SK-N-SH (cell line): ENCODE measurements at regions not wholly inside any gene's neighbourhood (a gene's known extent, or its start where the extent isn't known, plus 50 kb on each side); places are given as distances from the start of the nearest gene placed in this dataset.

Source experiments
- CTCF ChIA-PET: fragments of 300-600, 350-600 bp; formaldehyde crosslinking; extraction: SDS; loops from one replicate; lab custom pipeline; 2021; lab: Yijun Ruan, JAX
- POLR2A ChIA-PET: fragments of 350-600 bp; sonication (Branson Sonifier 250); formaldehyde crosslinking; extraction: SDS; loops from one replicate; lab custom pipeline; 2020; ENCODE audit warnings: antibody characterized with exemption, inconsistent platforms; lab: Yijun Ruan, JAX
- DNase-seq: peaks from one replicate; pipeline ENCODE4 v3.0.0; 2012
- H2AFZ ChIP-seq: fragments of 200-600 bp; sonication (generic); 2 replicates; pipeline ENCODE4 v1.8.1; 2016; ENCODE audit warnings: antibody characterized with exemption, mild to moderate bottlenecking, low read depth
- H3F3A ChIP-seq: fragments of 200-600 bp; sonication (generic); replicated peaks from 2 replicates; pipeline ENCODE3; 2016; ENCODE audit warnings: antibody characterized with exemption, mild to moderate bottlenecking; ENCODE audit not compliant: insufficient read depth
- H3K27ac ChIP-seq, 2 experiments: fragments of 200-500 bp in 1 of 2; fragments of 200-600 bp in 1 of 2; sonication (Bioruptor generic) in 1 of 2; sonication (generic), shearing (Covaris generic) in 1 of 2; 2 replicates each; pipeline versions ENCODE4 v1.5.1 to v1.6.1; 2014 to 2016; ENCODE audit warnings: low read depth in 2 of 2, inconsistent platforms in 1 of 2, low read length in 1 of 2, mild to moderate bottlenecking in 1 of 2, mixed read lengths in 1 of 2
- H3K27me3 ChIP-seq: fragments of 200-600 bp; sonication (generic), shearing (Covaris generic); 2 replicates; pipeline ENCODE4 v1.6.1; 2016; ENCODE audit warnings: mixed run types; ENCODE audit not compliant: insufficient read depth
- H3K36me3 ChIP-seq, 2 experiments: fragments of 200-500 bp in 1 of 2; fragments of 200-600 bp in 1 of 2; sonication (Bioruptor generic) in 1 of 2; sonication (generic) in 1 of 2; replicated peaks in 1 of 2; 2 replicates each; pipeline versions ENCODE3 to v1.5.1; 2014 to 2016; ENCODE audit warnings: low read length in 1 of 2, mild to moderate bottlenecking in 1 of 2; ENCODE audit not compliant: insufficient read depth in 2 of 2, control insufficient read depth in 1 of 2
- H3K4me1 ChIP-seq, 2 experiments: fragments of 200-500 bp in 1 of 2; fragments of 200-600 bp in 1 of 2; sonication (Bioruptor generic) in 1 of 2; sonication (generic), shearing (Covaris generic) in 1 of 2; 2 replicates each; pipeline versions ENCODE4 v1.5.1 to v1.6.1; 2014 to 2016; ENCODE audit warnings: low read depth in 1 of 2, low read length in 1 of 2, mixed run types in 1 of 2; ENCODE audit not compliant: insufficient read depth in 2 of 2, control insufficient read depth in 1 of 2
- H3K4me2 ChIP-seq: fragments of 200-600 bp; sonication (generic), shearing (Covaris generic); 2 replicates; pipeline ENCODE4 v1.6.1; 2017; ENCODE audit warnings: mixed run types
- H3K4me3 ChIP-seq, 2 experiments: fragments of 200-500 bp in 1 of 2; fragments of 200-600 bp in 1 of 2; sonication (Bioruptor generic) in 1 of 2; sonication (generic), shearing (Covaris generic) in 1 of 2; 2 replicates each; pipeline versions ENCODE4 v1.5.1 to v1.8.1; 2014 to 2016; ENCODE audit warnings: low read depth in 2 of 2, inconsistent platforms in 1 of 2, low read length in 1 of 2, mild to moderate bottlenecking in 1 of 2, mixed read lengths in 1 of 2, moderate library complexity in 1 of 2
- H3K79me2 ChIP-seq: fragments of 200-600 bp; sonication (generic); 2 replicates; pipeline ENCODE4 v1.8.1; 2017; ENCODE audit warnings: mild to moderate bottlenecking; ENCODE audit not compliant: insufficient read depth
- H3K9ac ChIP-seq: fragments of 200-600 bp; sonication (generic); 2 replicates; pipeline ENCODE4 v1.6.1; 2017; ENCODE audit warnings: mixed run types
- H3K9me2 ChIP-seq: fragments of 200-600 bp; sonication (generic); 2 replicates; pipeline ENCODE4 v1.6.1; 2017; ENCODE audit warnings: mixed run types
- H3K9me3 ChIP-seq: fragments of 200-600 bp; sonication (generic); 2 replicates; pipeline ENCODE4 v1.6.1; 2017; ENCODE audit warnings: mixed run types, mild to moderate bottlenecking, moderate library complexity
- H4K20me1 ChIP-seq: fragments of 200-600 bp; sonication (generic); 2 replicates; pipeline ENCODE4 v1.6.1; 2017; ENCODE audit warnings: mild to moderate bottlenecking, mixed run types; ENCODE audit not compliant: insufficient read depth
- ELF1 ChIP-seq: IDR thresholded peaks from 2 replicates; pipeline ENCODE4 v1.4.0; 2012
- EP300 ChIP-seq, 2 experiments: IDR thresholded peaks; 2 replicates each; pipeline versions ENCODE4 v1.4.0 to v1.6.1; 2012; ENCODE audit warnings: borderline replicate concordance in 1 of 2, low read depth in 1 of 2, low read length in 1 of 2
- FOXJ3 ChIP-seq: sonication (generic); formaldehyde crosslinking; IDR thresholded peaks from 2 replicates; pipeline ENCODE4 v1.5.1; 2020; ENCODE audit warnings: mild to moderate bottlenecking, missing genetic modification reagents
- FOXM1 ChIP-seq: IDR thresholded peaks from 2 replicates; pipeline ENCODE4 v1.4.0; 2012; ENCODE audit warnings: low read depth, mild to moderate bottlenecking
- GABPA ChIP-seq: IDR thresholded peaks from 2 replicates; pipeline ENCODE4 v1.4.0; 2012; ENCODE audit warnings: low read depth, mild to moderate bottlenecking
- JUND ChIP-seq: IDR thresholded peaks from 2 replicates; pipeline ENCODE4 v1.4.0; 2012
- MEF2A ChIP-seq: IDR thresholded peaks from 2 replicates; pipeline ENCODE4 v1.4.0; 2012; ENCODE audit warnings: low read depth, borderline replicate concordance
- MXI1 ChIP-seq: IDR thresholded peaks from 2 replicates; pipeline ENCODE4 v1.6.1; 2012; ENCODE audit warnings: mild to moderate bottlenecking, low read depth, low read length, improper control_type of control experiment
- NFIC ChIP-seq: IDR thresholded peaks from 2 replicates; pipeline ENCODE4 v1.4.0; 2012; ENCODE audit warnings: borderline replicate concordance
- NRF1 ChIP-seq: IDR thresholded peaks from 2 replicates; pipeline ENCODE4 v1.6.1; 2012; ENCODE audit warnings: low read depth, mild to moderate bottlenecking, low read length
- POLR2AphosphoS5 ChIP-seq: IDR thresholded peaks from 2 replicates; pipeline ENCODE4 v1.6.1; 2012; ENCODE audit warnings: low read depth, low read length
- RAD21 ChIP-seq: IDR thresholded peaks from 2 replicates; pipeline ENCODE4 v1.6.1; 2012; ENCODE audit warnings: mild to moderate bottlenecking, low read length
- RCOR1 ChIP-seq: fragments of 150-350 bp; IDR thresholded peaks from 2 replicates; pipeline ENCODE4 v1.6.1; 2017; ENCODE audit warnings: antibody characterized with exemption, low read length
- RFX5 ChIP-seq: IDR thresholded peaks from 2 replicates; pipeline ENCODE4 v1.6.1; 2012; ENCODE audit warnings: mild to moderate bottlenecking, improper control_type of control experiment, low read length
- RXRA ChIP-seq: IDR thresholded peaks from 2 replicates; pipeline ENCODE4 v1.4.0; 2012; ENCODE audit warnings: low read depth, mild to moderate bottlenecking, borderline replicate concordance
- TEAD4 ChIP-seq: IDR thresholded peaks from 2 replicates; pipeline ENCODE4 v1.4.0; 2012; ENCODE audit warnings: mild to moderate bottlenecking, borderline replicate concordance; ENCODE audit not compliant: insufficient read depth
- USF2 ChIP-seq: fragments of 150-350 bp; IDR thresholded peaks from 2 replicates; pipeline ENCODE4 v1.6.1; 2017; ENCODE audit warnings: antibody characterized with exemption, low read length, low read depth, borderline replicate concordance
- YY1 ChIP-seq: IDR thresholded peaks from 2 replicates; pipeline ENCODE4 v1.4.0; 2012; ENCODE audit warnings: low read depth, mild to moderate bottlenecking
- WGBS: methylation state at CpG from one replicate; pipeline ENCODE4 v1.1.6; 2017; ENCODE audit warnings: low lambda C conversion rate; 5-methylcytosine and 5-hydroxymethylcytosine counted together
- TF ChIP-seq, protein P1 (sequence below): IDR thresholded peaks from 2 replicates; pipeline ENCODE4; 2012
- TF ChIP-seq, protein P2 (sequence below): IDR thresholded peaks from 2 replicates; pipeline ENCODE4 v1.4.0; 2012; ENCODE audit warnings: low read depth
- TF ChIP-seq, protein P3 (sequence below): fragments of 150-350 bp; IDR thresholded peaks from 2 replicates; pipeline ENCODE4 v1.6.1; 2016; ENCODE audit warnings: mild to moderate bottlenecking, low read depth, low read length

DNA sequence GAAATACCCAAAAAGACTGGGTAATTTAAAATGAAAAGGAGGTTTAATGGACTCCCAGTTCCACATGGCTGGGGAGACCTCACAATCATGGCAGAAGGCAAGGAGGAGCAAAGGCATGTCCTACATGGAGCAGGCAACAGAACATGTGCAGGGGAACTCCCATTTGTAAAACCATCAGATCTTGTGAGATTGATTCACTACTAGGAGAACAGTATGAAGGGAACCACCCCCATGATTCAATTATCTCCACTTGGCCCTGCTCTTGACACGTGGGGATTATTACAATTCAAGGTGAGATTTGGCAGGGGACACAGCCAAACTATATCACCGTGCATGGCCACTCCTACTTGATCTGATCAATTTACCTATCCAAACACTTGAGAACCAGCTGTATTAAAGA is 131.5 kb upstream of the LDB2 start (continued):
- TF ChIP-seq, protein P1, sequence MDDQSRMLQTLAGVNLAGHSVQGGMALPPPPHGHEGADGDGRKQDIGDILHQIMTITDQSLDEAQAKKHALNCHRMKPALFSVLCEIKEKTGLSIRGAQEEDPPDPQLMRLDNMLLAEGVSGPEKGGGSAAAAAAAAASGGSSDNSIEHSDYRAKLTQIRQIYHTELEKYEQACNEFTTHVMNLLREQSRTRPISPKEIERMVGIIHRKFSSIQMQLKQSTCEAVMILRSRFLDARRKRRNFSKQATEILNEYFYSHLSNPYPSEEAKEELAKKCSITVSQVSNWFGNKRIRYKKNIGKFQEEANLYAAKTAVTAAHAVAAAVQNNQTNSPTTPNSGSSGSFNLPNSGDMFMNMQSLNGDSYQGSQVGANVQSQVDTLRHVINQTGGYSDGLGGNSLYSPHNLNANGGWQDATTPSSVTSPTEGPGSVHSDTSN, result no peak
- TF ChIP-seq MEF2A (no peak), NRF1 (no peak), NFIC (no peak)
- TF ChIP-seq, protein P2, sequence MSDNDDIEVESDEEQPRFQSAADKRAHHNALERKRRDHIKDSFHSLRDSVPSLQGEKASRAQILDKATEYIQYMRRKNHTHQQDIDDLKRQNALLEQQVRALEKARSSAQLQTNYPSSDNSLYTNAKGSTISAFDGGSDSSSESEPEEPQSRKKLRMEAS, result no peak

DNA sequence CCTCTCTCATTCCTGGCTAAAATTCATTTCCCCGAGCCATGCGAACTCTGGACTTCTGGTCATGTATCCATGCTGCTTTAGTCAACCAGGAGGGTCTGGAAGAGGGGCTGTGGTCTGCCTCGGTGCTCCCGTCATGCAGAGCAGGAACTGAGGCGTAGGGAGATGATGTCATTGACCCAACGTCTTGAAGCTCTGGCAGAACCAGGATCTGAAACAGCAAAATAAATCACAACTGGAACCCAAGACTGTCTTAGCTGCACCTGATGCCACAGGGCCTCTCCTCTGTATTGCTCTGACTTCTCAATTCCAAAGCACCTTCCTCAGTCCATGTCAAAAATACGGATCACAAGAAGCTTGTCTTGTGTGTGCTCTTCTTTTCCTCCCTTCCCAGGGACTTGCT is 131.0 kb upstream of the LDB2 start:
- Histone ChIP-seq H3K4me1 (peaks cover 0 to 31% of the 10 kb centered on the region in 2 experiments; a peak in 2 of 4 replicates), H3K27me3 (no peaks in the 10 kb centered on the region), H3F3A (peaks cover 11% of the 10 kb centered on the region), H4K20me1 (no peaks in the 10 kb centered on the region), H2AFZ (no peak overlapping the region), H3K9ac (no peak overlapping the region), H3K9me2 (no peaks in the 10 kb centered on the region), H3K27ac (no peak overlapping the region; a peak in 1 of 4 replicates), H3K4me3 (no peak overlapping the region), H3K79me2 (no peaks in the 10 kb centered on the region), H3K4me2 (no peak overlapping the region), H3K9me3 (no peaks in the 10 kb centered on the region), H3K36me3 (no peaks in the 10 kb centered on the region)
- 79% methylated on average over 5 of the region's 7 CpGs for WGBS
- TF ChIP-seq RAD21 (no peak), MXI1 (no peak), POLR2AphosphoS5 (no peak), RFX5 (no peak), MEF2A (no peak), GABPA (no peak), USF2 (no peak), YY1 (no peak), RXRA (no peak), JUND (no peak), EP300 (IDR thresholded peaks at IDR 0.05; ENCODE audit: borderline replicate concordance in 1 of 2, low read depth in 1 of 2, low read length in 1 of 2) (no peak), NFIC (no peak), FOXM1 (no peak), ELF1 (no peak), RCOR1 (no peak), TEAD4 (no peak), FOXJ3 (no peak)
- TF ChIP-seq, protein P3, sequence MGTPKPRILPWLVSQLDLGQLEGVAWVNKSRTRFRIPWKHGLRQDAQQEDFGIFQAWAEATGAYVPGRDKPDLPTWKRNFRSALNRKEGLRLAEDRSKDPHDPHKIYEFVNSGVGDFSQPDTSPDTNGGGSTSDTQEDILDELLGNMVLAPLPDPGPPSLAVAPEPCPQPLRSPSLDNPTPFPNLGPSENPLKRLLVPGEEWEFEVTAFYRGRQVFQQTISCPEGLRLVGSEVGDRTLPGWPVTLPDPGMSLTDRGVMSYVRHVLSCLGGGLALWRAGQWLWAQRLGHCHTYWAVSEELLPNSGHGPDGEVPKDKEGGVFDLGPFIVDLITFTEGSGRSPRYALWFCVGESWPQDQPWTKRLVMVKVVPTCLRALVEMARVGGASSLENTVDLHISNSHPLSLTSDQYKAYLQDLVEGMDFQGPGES, result no peak
- TF ChIP-seq, protein P1, result no peak
- ChIA-PET POLR2A (no interaction called here), CTCF (interaction anchor here (1.1 kb wide), 1 partner anchor 82 kb away, joined by 3 read pairs; no protein-coding TSS in a partner anchor)
- no peak for DNase-seq
